ENCODE measurements at regions not wholly inside any gene's neighbourhood (a gene's known extent, or its start where the extent isn't known, plus 50 kb on each side); places are given as distances from the start of the nearest gene placed in this dataset.

GRCh38 chr5:141772281-141772680 lies 90.3 kb upstream of the ARAP3 start:
- no peak for DNase-seq (ENCODE audit: low read depth in 1 of 2, low spot score in 1 of 2)
- in situ Hi-C loops (cut with HindIII; ENCODE audit: low pct_unique_long_range_greater_than_20kb, low sequenced_read_pairs): no loop called here
- TF ChIP-seq JUND (IDR thresholded peaks at IDR 0.05; ENCODE audit: low read depth): no peak

- TF ChIP-seq JUND (IDR thresholded peaks at IDR 0.05; ENCODE audit: low read depth): no peak
- DNase-seq (ENCODE audit: low read depth in 1 of 2, low spot score in 1 of 2): no peak
- in situ Hi-C loops (cut with HindIII; ENCODE audit: low pct_unique_long_range_greater_than_20kb, low sequenced_read_pairs): no loop called here
Observed at GRCh38 chr5:141771562-141771961, 89.5 kb upstream of the ARAP3 start.

GRCh38 chr5:141771031-141771430 lies 89.0 kb upstream of the ARAP3 start:
- DNase-seq (ENCODE audit: low read depth in 1 of 2, low spot score in 1 of 2): no peak
- no peak for TF ChIP-seq JUND (IDR thresholded peaks at IDR 0.05; ENCODE audit: low read depth)
- in situ Hi-C loops (cut with HindIII; ENCODE audit: low pct_unique_long_range_greater_than_20kb, low sequenced_read_pairs): no loop called here

- in situ Hi-C loops (cut with HindIII; ENCODE audit: low pct_unique_long_range_greater_than_20kb, low sequenced_read_pairs): no loop called here
- TF ChIP-seq JUND (IDR thresholded peaks at IDR 0.05; ENCODE audit: low read depth): no peak
- DNase-seq (ENCODE audit: low read depth in 1 of 2, low spot score in 1 of 2): no peak
Observed at GRCh38 chr5:141769671-141770070, 87.6 kb upstream of the ARAP3 start.

- in situ Hi-C loops (cut with HindIII; ENCODE audit: low pct_unique_long_range_greater_than_20kb, low sequenced_read_pairs): no loop called here
Observed at GRCh38 chr5:141767671-141768070, 85.6 kb upstream of the ARAP3 start.

GRCh38 chr5:141765896-141766551 lies 84.0 kb upstream of the ARAP3 start:
- TF ChIP-seq JUND (IDR thresholded peaks at IDR 0.05; ENCODE audit: low read depth): no peak
- in situ Hi-C loops (cut with HindIII; ENCODE audit: low pct_unique_long_range_greater_than_20kb, low sequenced_read_pairs): no loop called here
- DNase-seq (ENCODE audit: low read depth in 1 of 2, low spot score in 1 of 2): no peak

More at GRCh38 chr5:141767671-141768070, 85.6 kb upstream of the ARAP3 start:
- TF ChIP-seq JUND (IDR thresholded peaks at IDR 0.05; ENCODE audit: low read depth): no peak
- no peak for DNase-seq (ENCODE audit: low read depth in 1 of 2, low spot score in 1 of 2)

- no peak for DNase-seq (ENCODE audit: low read depth in 1 of 2, low spot score in 1 of 2)
- in situ Hi-C loops (cut with HindIII; ENCODE audit: low pct_unique_long_range_greater_than_20kb, low sequenced_read_pairs): no loop called here
- no peak for TF ChIP-seq JUND (IDR thresholded peaks at IDR 0.05; ENCODE audit: low read depth)
Observed at GRCh38 chr5:141763541-141763940, 81.5 kb upstream of the ARAP3 start.

- peak; percentile 38 to 57 for DNase-seq (ENCODE audit: low read depth in 1 of 2, low spot score in 1 of 2)
- no peak for TF ChIP-seq JUND (IDR thresholded peaks at IDR 0.05; ENCODE audit: low read depth)
- in situ Hi-C loops (cut with HindIII; ENCODE audit: low pct_unique_long_range_greater_than_20kb, low sequenced_read_pairs): no loop called here
Observed at GRCh38 chr5:141762790-141763368, 80.8 kb upstream of the ARAP3 start.

GRCh38 chr5:141762316-141762715 lies 80.3 kb upstream of the ARAP3 start:
- no peak for DNase-seq (ENCODE audit: low read depth in 1 of 2, low spot score in 1 of 2)
- in situ Hi-C loops (cut with HindIII; ENCODE audit: low pct_unique_long_range_greater_than_20kb, low sequenced_read_pairs): no loop called here
- TF ChIP-seq JUND (IDR thresholded peaks at IDR 0.05; ENCODE audit: low read depth): no peak

GRCh38 chr5:141760753-141761152 lies 78.7 kb upstream of the ARAP3 start:
- in situ Hi-C loops (cut with HindIII; ENCODE audit: low pct_unique_long_range_greater_than_20kb, low sequenced_read_pairs): no loop called here
- no peak for DNase-seq (ENCODE audit: low read depth in 1 of 2, low spot score in 1 of 2)
- no peak for TF ChIP-seq JUND (IDR thresholded peaks at IDR 0.05; ENCODE audit: low read depth)

- no peak for TF ChIP-seq JUND (IDR thresholded peaks at IDR 0.05; ENCODE audit: low read depth)
- in situ Hi-C loops (cut with HindIII; ENCODE audit: low pct_unique_long_range_greater_than_20kb, low sequenced_read_pairs): no loop called here
- no peak for DNase-seq (ENCODE audit: low read depth in 1 of 2, low spot score in 1 of 2)
Observed at GRCh38 chr5:141760193-141760592, 78.2 kb upstream of the ARAP3 start.

- in situ Hi-C loops (cut with HindIII; ENCODE audit: low pct_unique_long_range_greater_than_20kb, low sequenced_read_pairs): no loop called here
- no peak for TF ChIP-seq JUND (IDR thresholded peaks at IDR 0.05; ENCODE audit: low read depth)
- DNase-seq (ENCODE audit: low read depth in 1 of 2, low spot score in 1 of 2): no peak
Observed at GRCh38 chr5:141758310-141758998, 76.4 kb upstream of the ARAP3 start.

- TF ChIP-seq JUND (IDR thresholded peaks at IDR 0.05; ENCODE audit: low read depth): no peak
- DNase-seq (ENCODE audit: low read depth in 1 of 2, low spot score in 1 of 2): peak; percentile 78 to 87
- in situ Hi-C loops (cut with HindIII; ENCODE audit: low pct_unique_long_range_greater_than_20kb, low sequenced_read_pairs): no loop called here
Observed at GRCh38 chr5:141757402-141757801, 75.4 kb upstream of the ARAP3 start.

Data from T47D (cell line).